NCI-H1694 (cell line): ENCODE measurements at regions not wholly inside any gene's neighbourhood (a gene's known extent, or its start where the extent isn't known, plus 50 kb on each side); places are given as distances from the start of the nearest gene placed in this dataset.

Experiments
- DNase-seq: peaks from one replicate; lab custom pipeline; 2025; lab: John Stamatoyannopoulos, UW

DNA sequence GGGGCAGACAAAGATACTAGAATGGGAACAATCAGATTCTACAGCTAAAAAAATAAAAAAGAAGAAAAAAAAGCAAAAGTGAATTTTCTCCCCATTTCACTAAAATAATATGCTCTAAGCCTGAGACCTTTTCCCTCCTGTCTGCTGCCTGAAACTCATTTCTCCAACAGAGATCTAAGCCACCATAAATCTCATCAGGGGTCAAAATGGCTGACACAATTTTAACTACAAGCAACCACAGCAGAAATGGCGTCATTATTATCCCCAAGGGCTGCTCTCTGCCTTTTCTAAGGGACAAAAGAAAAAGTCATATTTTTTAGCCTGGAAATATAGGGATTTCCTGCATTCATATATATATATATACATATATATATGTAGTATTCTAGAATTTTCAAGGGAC lies 183.7 kb upstream of the CAMK1G start:
- DNase-seq, result no peak

DNA sequence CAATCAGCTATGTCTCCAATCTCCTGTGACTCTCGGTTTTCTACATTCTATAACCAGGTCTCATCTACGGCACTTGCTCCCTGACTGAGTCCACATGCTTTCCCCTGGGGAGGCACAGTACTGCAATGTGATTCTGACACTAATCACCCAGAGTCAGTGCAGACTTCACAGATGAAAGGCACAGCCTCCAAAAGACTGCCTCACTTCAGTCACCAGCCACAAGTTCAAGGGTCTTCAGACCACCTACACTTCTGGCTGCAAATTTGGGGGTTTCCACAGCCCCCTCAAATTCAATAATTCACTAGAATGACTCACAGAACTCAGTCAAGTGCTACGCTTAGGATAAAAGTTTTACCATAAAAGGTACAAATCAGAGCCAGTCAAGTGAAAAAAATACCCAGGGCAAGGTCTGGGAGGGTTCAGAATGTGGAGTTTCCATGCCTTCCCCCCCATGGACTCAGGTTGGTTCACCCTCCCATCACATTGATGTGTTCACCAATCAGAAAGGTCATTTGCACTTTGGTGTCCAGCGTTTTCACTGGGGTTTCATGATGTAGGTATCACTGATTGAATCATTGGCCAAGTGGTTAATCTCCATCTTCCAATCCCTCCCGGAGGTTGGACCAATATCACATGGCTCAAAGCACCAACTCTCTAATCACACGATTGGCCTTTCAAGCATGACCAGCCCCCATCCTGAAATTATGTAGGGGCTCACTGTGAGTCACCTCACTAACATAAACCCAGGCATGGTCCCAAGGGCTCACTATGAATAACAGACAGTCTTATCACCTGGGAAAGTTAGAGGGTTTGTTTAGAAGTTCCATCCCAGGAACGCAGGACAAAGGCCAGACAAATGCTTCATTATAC lies 182.9 kb upstream of the CAMK1G start:
- no peak for DNase-seq

DNA sequence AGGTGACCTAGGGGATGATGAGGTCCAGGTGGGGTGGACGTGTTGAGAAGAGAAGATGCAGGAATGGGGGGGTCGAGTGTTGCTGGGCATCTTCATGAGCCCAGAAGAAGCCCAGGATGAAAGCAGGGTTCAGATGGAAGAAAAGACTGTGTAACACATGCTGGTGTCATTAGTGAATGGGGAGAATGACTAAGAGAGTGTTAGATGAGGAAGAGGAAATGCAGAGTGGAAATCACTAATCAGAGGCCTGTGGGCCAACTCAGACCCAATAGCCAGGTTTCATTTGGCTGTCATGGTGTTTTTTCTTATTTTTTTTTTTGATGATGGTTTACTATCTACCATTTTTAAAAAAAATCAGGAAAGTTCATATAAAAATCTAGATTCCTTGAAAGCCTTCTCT lies 180.8 kb upstream of the CAMK1G start:
- DNase-seq, result no peak

- no peak for DNase-seq
Observed at GRCh38 chr1:209403921-209404320, 179.6 kb upstream of the CAMK1G start.

GRCh38 chr1:209404577-209404976 lies 178.9 kb upstream of the CAMK1G start:
- DNase-seq, result no peak

DNA sequence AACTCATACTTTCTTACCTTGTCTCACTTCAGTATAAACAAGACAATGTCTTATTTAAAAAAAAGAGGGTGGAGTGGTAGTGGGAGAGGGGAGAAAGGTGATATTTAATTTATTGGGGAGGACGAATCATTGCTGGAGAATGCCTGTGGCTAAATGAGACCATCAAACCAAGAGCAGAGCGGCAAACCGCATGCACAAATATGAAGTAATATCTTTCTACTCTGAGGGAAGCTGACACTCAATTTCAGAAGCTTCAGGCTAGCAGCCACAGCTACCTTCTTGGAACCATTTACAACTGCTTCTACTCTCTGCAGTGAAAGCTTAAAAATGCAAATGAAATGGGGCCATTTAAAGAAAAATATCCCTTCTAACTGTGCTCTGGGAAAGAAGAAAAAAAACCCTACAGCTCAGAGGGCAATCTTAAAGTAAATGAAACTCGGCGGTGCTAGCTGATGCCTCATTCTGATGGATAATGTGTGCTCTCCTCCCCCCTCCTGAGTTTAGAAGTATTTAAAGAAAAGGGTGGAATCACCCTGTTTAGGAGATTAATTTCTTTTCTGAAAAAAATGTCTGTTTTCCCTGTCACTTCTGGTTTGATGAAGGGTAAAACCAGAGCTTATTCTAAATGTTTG lies 178.2 kb upstream of the CAMK1G start:
- no peak for DNase-seq

DNA sequence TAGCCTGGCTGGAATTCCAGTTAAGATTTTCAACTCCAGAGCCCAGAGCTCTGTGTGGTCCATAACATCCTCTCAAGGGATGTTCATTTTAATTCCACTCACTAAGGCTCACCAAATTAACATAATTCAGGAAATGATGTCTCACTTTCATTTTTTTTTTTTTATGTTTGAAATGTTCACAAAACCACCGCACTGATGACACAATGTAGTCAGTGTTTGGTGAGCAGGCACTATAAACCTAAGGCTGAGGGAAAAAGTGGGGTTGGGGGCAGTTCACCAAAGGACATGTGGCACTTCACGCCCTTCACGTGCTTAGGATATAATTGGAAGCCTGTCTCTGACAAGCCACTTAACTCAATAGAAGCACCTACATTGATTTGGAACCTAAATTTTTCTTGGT lies 177.3 kb upstream of the CAMK1G start:
- DNase-seq, result no peak

GRCh38 chr1:209406595-209406994 lies 176.9 kb upstream of the CAMK1G start:
- DNase-seq, result no peak

GRCh38 chr1:209409780-209410179 lies 173.7 kb upstream of the CAMK1G start:
- DNase-seq, result no peak

DNA sequence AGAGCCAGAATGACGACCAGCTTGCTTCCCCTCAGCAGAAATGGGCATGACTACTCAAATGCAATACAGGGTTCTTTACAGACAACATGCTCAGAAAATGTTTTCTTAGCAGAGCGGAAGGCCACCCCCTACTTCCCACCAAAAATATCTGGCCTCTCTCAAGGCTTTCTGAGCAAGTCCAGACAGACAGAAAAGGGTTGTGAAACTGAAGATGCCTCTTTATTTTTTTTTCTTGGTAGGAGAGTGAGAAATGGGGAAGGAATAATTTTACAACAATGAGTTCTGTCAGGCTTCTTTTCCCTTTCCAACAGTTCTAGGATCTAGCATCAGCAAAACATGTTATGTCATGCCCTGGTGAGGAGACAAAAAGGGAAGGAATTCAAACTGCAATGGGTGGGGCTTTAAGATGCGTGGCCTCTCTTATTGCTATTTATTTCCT lies 172.0 kb upstream of the CAMK1G start:
- DNase-seq, result no peak

GRCh38 chr1:209412036-209412435 lies 171.5 kb upstream of the CAMK1G start:
- no peak for DNase-seq

DNA sequence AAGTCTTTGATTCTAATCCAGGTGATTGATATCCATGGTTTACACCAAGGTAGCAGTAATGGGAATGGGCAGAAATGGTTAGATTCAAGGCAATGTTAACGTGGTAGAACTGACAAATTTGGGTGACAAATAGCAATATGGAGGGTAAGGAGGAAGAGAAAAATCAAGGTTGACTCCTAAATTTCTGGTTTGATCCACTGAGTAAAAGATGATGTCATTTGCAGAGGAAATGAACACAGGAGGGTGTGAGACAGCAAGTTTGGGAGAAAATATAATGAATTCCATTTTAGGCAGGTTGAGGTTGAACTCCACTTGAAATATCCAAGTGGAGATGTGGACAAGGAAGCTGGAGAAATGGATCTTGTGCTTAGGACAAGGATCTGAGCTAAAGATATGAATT lies 170.9 kb upstream of the CAMK1G start:
- no peak for DNase-seq

DNA sequence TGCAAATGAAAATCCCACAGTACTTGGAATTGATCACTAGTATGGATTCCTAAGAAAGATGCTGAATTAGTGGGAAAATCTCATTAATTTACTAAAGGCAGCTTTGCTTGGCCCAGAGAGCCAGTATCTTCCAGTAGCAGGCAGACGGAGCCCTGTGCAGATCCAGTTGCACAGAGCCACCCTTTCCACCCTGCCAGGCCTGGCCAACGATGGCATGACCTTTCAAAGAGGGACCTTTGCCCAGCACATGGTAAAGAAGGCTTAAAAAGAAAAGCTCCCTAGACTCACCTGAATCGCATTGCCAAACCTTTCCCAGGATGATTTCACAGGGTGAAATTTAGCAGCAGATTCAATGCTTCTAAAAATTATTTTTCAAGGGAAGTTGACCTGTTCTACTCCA lies 170.5 kb upstream of the CAMK1G start:
- DNase-seq, result no peak

DNA sequence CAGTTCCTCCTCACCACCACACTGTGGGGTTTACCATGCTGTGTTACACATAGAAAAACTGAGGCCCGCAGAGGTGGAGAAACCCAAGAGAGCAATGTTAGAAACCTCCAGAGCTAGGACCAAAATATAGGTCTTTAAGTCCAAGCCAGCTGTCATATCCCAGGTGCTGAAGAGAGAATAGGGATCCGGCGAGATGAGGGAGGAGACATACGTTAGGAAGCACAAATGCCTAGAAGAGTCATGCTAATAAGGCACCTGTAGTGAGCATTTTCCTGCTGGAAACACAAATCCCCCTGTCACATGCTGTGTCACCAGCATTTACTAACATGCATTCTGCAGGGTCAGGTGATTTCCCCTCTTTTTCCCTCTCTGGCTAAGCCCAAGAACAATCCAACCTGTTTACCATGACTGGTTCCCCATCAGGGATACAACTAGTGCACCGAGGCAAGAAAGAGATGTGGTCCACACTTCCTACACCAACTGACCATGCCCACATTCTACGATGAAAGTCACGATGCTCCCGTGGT lies 168.6 kb upstream of the CAMK1G start:
- no peak for DNase-seq

- DNase-seq, result peak; percentile 10
Observed at GRCh38 chr1:209416039-209416438, 167.5 kb upstream of the CAMK1G start.

DNA sequence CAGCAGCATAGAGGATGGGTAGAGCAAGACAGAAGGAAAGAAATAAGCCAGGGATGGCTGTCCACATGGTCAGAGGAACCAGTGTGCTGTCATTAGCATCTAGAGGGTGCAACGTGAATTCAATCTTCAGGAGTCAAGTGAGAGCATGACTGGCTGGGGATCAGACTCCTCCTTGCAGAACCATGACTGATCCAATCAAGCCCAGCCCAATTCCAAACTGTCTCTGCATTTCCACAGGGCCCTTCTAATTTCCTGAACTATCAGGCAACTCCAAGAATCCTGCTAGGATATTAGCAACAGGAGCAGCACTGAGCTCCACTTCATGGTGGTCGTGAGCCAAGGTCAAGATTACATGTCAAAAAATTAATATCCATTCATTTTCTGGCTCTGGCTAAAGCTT lies 166.8 kb upstream of the CAMK1G start:
- DNase-seq, result no peak

GRCh38 chr1:209417761-209418160 lies 165.8 kb upstream of the CAMK1G start:
- DNase-seq, result no peak

- no peak for DNase-seq
Observed at GRCh38 chr1:209420276-209420675, 163.2 kb upstream of the CAMK1G start.

DNA sequence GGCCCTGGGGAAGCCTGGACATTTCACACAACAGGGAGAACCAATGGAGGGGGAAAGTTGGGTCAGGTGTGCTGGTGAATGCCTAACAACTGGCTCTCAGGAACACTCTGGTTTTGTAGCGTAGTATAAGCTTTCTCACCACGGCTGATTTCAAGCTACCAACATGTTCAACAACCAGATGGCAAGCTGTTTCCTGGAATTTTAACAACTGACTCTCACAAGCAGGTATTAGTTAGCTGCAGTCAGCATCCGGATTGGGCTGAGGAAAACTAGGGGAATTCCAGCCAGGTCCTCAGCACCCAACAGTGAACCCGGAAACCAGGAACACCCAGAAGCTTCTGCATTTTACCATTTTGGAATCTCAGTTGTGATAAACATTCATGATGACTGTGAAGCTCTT lies 162.3 kb upstream of the CAMK1G start:
- peak; percentile 29 for DNase-seq

- no peak for DNase-seq
Observed at GRCh38 chr1:209421978-209422680, 161.4 kb upstream of the CAMK1G start.

DNA sequence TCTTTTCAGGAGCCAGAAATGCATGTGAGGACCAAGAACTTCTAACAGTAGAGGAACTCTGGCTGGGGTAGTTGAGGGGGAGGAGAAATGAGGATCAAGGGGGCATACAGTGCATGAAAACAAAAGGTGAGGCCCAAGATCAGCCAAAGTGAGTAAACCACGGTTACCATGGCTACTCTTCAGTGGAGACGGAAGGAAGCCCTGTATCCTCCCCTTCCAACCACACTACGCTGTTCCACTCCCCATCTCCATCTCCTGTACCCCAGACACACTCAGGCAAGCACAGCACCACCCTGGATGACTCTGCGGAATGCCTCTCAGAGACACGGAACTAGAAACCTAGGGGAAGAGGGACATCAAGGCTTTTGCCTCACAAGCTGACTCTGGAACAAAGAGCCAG lies 157.6 kb upstream of the CAMK1G start:
- DNase-seq, result no peak

DNA sequence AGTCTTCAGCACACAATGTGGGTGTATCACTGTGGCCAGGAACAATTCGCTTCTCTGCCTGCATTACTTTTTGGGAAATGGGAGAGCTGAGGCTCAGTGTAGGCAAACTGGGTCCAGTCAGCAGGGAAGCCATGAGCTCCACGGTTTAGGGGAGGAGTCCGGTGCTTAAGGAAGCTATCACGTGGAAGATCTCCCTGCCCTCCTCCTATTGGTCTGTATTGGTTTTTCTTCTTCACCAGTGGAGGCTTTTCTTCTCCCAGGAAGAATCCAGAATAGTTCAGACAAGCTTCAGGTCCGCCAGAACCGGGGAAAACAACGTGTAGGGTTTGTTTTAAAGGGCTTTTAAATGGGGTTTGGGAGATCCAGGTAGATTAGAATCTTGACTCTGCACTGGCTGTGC lies 156.2 kb upstream of the CAMK1G start:
- DNase-seq, result no peak

- no peak for DNase-seq
Observed at GRCh38 chr1:209427811-209428210, 155.7 kb upstream of the CAMK1G start.
